HG02884 (cell line): ENCODE measurements at regions not wholly inside any gene's neighbourhood (a gene's known extent, or its start where the extent isn't known, plus 50 kb on each side); places are given as distances from the start of the nearest gene placed in this dataset.

ENCODE experiments used
- ATAC-seq: cut with Tn5 transposase; IDR thresholded peaks from one replicate; pipeline ENCODE4 v1.9.1; 2021; ENCODE audit warnings: mild to moderate bottlenecking, moderate library complexity; ENCODE audit not compliant: unreplicated experiment

- no peak for ATAC-seq
These were observed 52.7 kb upstream of the TET2 start for GRCh38 chr4:105093975-105094374.
